ENCODE measurements at regions not wholly inside any gene's neighbourhood (a gene's known extent, or its start where the extent isn't known, plus 50 kb on each side); places are given as distances from the start of the nearest gene placed in this dataset.

DNA sequence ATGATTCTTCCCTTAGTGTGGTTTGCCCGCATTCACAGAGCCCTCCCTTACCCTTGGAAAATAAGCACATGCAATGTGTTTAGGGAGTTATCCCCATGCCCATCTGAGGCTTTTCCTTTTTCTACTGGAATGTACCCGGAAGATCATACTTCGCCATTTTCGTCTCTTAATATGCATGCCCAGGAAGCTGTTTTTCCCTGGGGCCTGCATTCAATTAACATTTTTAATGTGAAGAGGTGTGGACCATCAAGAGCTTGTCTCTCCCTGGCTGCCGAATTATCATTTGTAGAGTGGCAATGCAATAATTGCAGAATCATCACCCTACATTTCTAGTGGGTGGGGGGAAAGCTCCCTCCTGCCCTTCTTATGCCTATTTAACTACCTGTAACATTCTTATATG is 976.3 kb downstream of the DIPK2A start:
- H3K27ac ChIP-seq, result no peak overlapping the region
- H3K4me3 ChIP-seq, result no peak overlapping the region
- no peak for FAIRE-seq
- DNase-seq, result no peak
- H3K4me1 ChIP-seq, result no peaks in the 10 kb centered on the region
- H3K9me3 ChIP-seq, result no peaks in the 10 kb centered on the region
- no peak for TF ChIP-seq CTCF (IDR thresholded peaks at IDR 0.05)
- no peak for ATAC-seq
- intact Hi-C loops (cut with DNase I), result no loop called here
- 80 to 81% methylated on average over 5 of the region's 5 CpGs for WGBS, 2 donors
- no peaks in the 10 kb centered on the region for H3K27me3 ChIP-seq
- H3K36me3 ChIP-seq, result no peaks in the 10 kb centered on the region

- intact Hi-C loops (cut with DNase I), result no loop called here
- Histone ChIP-seq H3K36me3 (no peaks in the 10 kb centered on the region), H3K9me3 (no peaks in the 10 kb centered on the region), H3K4me1 (no peaks in the 10 kb centered on the region), H3K27ac (no peak overlapping the region), H3K27me3 (no peaks in the 10 kb centered on the region), H3K4me3 (no peak overlapping the region)
- FAIRE-seq (no peak), ATAC-seq (no peak), DNase-seq (no peak)
- 56 to 76% methylated on average over 2 of the region's 2 CpGs for WGBS, 2 donors
- no peak for TF ChIP-seq CTCF (IDR thresholded peaks at IDR 0.05)
These were observed 977.1 kb downstream of the DIPK2A start for GRCh38 chr3:144948711-144949110.

GRCh38 chr3:144953959-144954358 is 982.3 kb downstream of the DIPK2A start:
- no peak for ATAC-seq
- 52 to 81% methylated on average over 1 of the region's 1 CpG for WGBS, 2 donors

GRCh38 chr3:144957398-144958101 is 985.9 kb downstream of the DIPK2A start:
- no peak overlapping the region for H3K4me3 ChIP-seq
- 63 to 68% methylated on average over 4 of the region's 4 CpGs for WGBS, 2 donors

More at GRCh38 chr3:144953959-144954358, 982.3 kb downstream of the DIPK2A start:
- Histone ChIP-seq H3K27me3 (no peaks in the 10 kb centered on the region), H3K9me3 (no peaks in the 10 kb centered on the region), H3K4me1 (no peaks in the 10 kb centered on the region), H3K27ac (no peak overlapping the region), H3K36me3 (no peaks in the 10 kb centered on the region), H3K4me3 (no peak overlapping the region)
- intact Hi-C loops (cut with DNase I), result no loop called here
- DNase-seq, result no peak
- no peak for TF ChIP-seq CTCF (IDR thresholded peaks at IDR 0.05)
- no peak for FAIRE-seq

More at GRCh38 chr3:144957398-144958101, 985.9 kb downstream of the DIPK2A start:
- no peak overlapping the region for H3K27ac ChIP-seq
- H3K4me1 ChIP-seq, result no peaks in the 10 kb centered on the region
- H3K27me3 ChIP-seq, result no peaks in the 10 kb centered on the region
- no peak for TF ChIP-seq CTCF (IDR thresholded peaks at IDR 0.05)
- no peaks in the 10 kb centered on the region for H3K36me3 ChIP-seq
- no peak for FAIRE-seq
- no peak for ATAC-seq
- no peak for DNase-seq
- H3K9me3 ChIP-seq, result no peaks in the 10 kb centered on the region
- intact Hi-C loops (cut with DNase I), result no loop called here
